GM12878 (cell line): ENCODE measurements at regions not wholly inside any gene's neighbourhood (a gene's known extent, or its start where the extent isn't known, plus 50 kb on each side); places are given as distances from the start of the nearest gene placed in this dataset.
"Not testable (repeated sequence)": the region's sequence is repeated elsewhere in the genome, so short reads cannot be mapped to it uniquely, and the experiment has no call there.

Experiments
- CREM ChIP-seq: IDR thresholded peaks from 2 replicates; pipeline ENCODE4 v1.6.1; 2014; ENCODE audit warnings: antibody characterized with exemption, low read depth
- CTCF ChIP-seq, 3 experiments: IDR thresholded peaks in 2 of 3; conservative IDR thresholded peaks in 1 of 3; 2 replicates each; pipeline ENCODE4 v1.5.1; 2011; ENCODE audit warnings: low read depth in 3 of 3, low read length in 3 of 3, mild to moderate bottlenecking in 3 of 3, control low read depth in 2 of 3, moderate library complexity in 2 of 3, inconsistent platforms in 1 of 3, mixed read lengths in 1 of 3; ENCODE audit not compliant: control insufficient read depth in 2 of 3, insufficient read depth in 1 of 3; ENCODE audit errors: extremely low read depth in 1 of 3
- EGR1 ChIP-seq, 2 experiments: IDR thresholded peaks; 1 replicate in 1 of 2; 2 replicates in 1 of 2; pipeline ENCODE4 v1.6.1; 2011 to 2012; ENCODE audit warnings: low read depth in 2 of 2, low read length in 2 of 2, borderline replicate concordance in 1 of 2, mild to moderate bottlenecking in 1 of 2, moderate library complexity in 1 of 2
- EZH2 ChIP-seq: IDR thresholded peaks from 2 replicates; pipeline ENCODE4 v1.6.1; 2012; ENCODE audit warnings: low read depth, mild to moderate bottlenecking, control low read depth, inconsistent platforms, low read length, borderline replicate concordance; ENCODE audit not compliant: control insufficient read depth
- LARP7 ChIP-seq: fragments of 450-650 bp; IDR thresholded peaks from 2 replicates; pipeline ENCODE4 v1.6.1; 2017; ENCODE audit warnings: mild to moderate bottlenecking
- MAX ChIP-seq: IDR thresholded peaks from 2 replicates; pipeline ENCODE4 v1.6.1; 2012; ENCODE audit warnings: low read depth, low read length, improper control_type of control experiment
- POLR2A ChIP-seq: IDR thresholded peaks from 2 replicates; pipeline ENCODE4 v1.6.1; 2011; ENCODE audit warnings: low read depth, mild to moderate bottlenecking, low read length
- RBBP5 ChIP-seq: fragments of 200-600 bp; sonication (generic); conservative IDR thresholded peaks from 2 replicates; pipeline ENCODE4 v1.6.1; 2016
- TAF1 ChIP-seq: IDR thresholded peaks from 2 replicates; pipeline ENCODE4 v1.6.1; 2011; ENCODE audit warnings: mild to moderate bottlenecking, low read depth, low read length, borderline replicate concordance
- ZNF217 ChIP-seq: fragments of 450-650 bp; IDR thresholded peaks from 2 replicates; pipeline ENCODE4 v1.6.1; 2017; ENCODE audit warnings: antibody characterized with exemption, mild to moderate bottlenecking

GRCh38 chr22:48997605-48998004 lies 830.1 kb downstream of the BRD1 start:
- not testable (repeated sequence) for TF ChIP-seq CTCF (IDR thresholded peaks at IDR 0.05 in 2 of 3, conservative IDR thresholded peaks at IDR 0.05 in 1 of 3; ENCODE audit: control insufficient read depth in 2 of 3, extremely low read depth in 1 of 3, insufficient read depth in 1 of 3, low read depth in 3 of 3, low read length in 3 of 3); ZNF217; EGR1 (IDR thresholded peaks at IDR 0.05; ENCODE audit: borderline replicate concordance in 1 of 2, low read depth in 2 of 2, low read length in 2 of 2); LARP7; RBBP5; CREM; EZH2; TAF1; POLR2A; MAX
